ENCODE measurements at regions not wholly inside any gene's neighbourhood (a gene's known extent, or its start where the extent isn't known, plus 50 kb on each side); places are given as distances from the start of the nearest gene placed in this dataset.

DNA sequence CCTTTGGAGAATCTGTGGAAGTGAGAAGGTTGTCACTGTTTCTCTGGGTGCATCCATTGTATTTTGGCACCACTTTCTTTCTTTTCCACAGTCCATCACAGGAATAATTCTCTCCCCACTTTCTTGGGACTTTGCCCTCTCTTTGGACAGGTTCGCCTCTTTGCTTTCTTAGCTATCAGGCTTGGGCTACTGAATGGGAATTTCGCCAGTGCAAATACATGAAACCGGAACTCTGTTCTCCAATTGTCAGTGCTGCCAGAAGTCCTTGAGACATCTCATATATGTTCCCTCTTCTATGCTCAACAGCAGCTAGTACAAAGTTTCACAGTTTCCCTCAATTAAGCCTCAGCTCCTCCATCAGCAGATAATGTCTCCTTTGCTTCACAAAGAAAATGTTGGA, 76.2 kb downstream of the NABP1 start:
- TF ChIP-seq EZH2 (IDR thresholded peaks at IDR 0.05; ENCODE audit: low read length) = no peak
- TF ChIP-seq, protein P1, sequence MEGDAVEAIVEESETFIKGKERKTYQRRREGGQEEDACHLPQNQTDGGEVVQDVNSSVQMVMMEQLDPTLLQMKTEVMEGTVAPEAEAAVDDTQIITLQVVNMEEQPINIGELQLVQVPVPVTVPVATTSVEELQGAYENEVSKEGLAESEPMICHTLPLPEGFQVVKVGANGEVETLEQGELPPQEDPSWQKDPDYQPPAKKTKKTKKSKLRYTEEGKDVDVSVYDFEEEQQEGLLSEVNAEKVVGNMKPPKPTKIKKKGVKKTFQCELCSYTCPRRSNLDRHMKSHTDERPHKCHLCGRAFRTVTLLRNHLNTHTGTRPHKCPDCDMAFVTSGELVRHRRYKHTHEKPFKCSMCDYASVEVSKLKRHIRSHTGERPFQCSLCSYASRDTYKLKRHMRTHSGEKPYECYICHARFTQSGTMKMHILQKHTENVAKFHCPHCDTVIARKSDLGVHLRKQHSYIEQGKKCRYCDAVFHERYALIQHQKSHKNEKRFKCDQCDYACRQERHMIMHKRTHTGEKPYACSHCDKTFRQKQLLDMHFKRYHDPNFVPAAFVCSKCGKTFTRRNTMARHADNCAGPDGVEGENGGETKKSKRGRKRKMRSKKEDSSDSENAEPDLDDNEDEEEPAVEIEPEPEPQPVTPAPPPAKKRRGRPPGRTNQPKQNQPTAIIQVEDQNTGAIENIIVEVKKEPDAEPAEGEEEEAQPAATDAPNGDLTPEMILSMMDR (optimal IDR thresholded peaks at IDR 0.05 in 1 of 3, IDR thresholded peaks at IDR 0.05 in 1 of 3, conservative IDR thresholded peaks at IDR 0.05 in 1 of 3; ENCODE audit: extremely low read depth in 1 of 3, insufficient read depth in 2 of 3, low read length in 3 of 3) = no peak

All from keratinocyte (primary cell).